HEK293 (cell line): ENCODE measurements at regions not wholly inside any gene's neighbourhood (a gene's known extent, or its start where the extent isn't known, plus 50 kb on each side); places are given as distances from the start of the nearest gene placed in this dataset.

Experiments
- CTCF ChIP-seq: fragments of 450-650 bp; formaldehyde crosslinking; IDR thresholded peaks from 2 replicates; pipeline ENCODE4 v1.5.1; 2016; ENCODE audit warnings: missing biosample characterization, missing genetic modification characterization
- MYNN ChIP-seq: fragments of 450-650 bp; formaldehyde crosslinking; IDR thresholded peaks from 2 replicates; pipeline ENCODE4 v1.5.1; 2016; ENCODE audit warnings: missing biosample characterization, missing genetic modification characterization, borderline replicate concordance
- REPIN1 ChIP-seq: fragments of 450-650 bp; formaldehyde crosslinking; IDR thresholded peaks from 2 replicates; pipeline ENCODE4 v1.5.1; 2017; ENCODE audit warnings: missing biosample characterization, missing genetic modification characterization, low read depth
- REST ChIP-seq: fragments of 450-650 bp; formaldehyde crosslinking; IDR thresholded peaks from 2 replicates; pipeline ENCODE4 v1.5.1; 2016; ENCODE audit warnings: missing biosample characterization, missing genetic modification characterization
- ZBTB20 ChIP-seq: fragments of 450-650 bp; formaldehyde crosslinking; IDR thresholded peaks from 2 replicates; pipeline ENCODE4 v1.5.1; 2016; ENCODE audit warnings: missing biosample characterization, missing genetic modification characterization
- ZNF175 ChIP-seq: fragments of 450-650 bp; formaldehyde crosslinking; IDR thresholded peaks from 2 replicates; pipeline ENCODE4 v1.5.1; 2016; ENCODE audit warnings: missing biosample characterization, missing genetic modification characterization
- ZNF354C ChIP-seq: fragments of 450-650 bp; formaldehyde crosslinking; IDR thresholded peaks from 2 replicates; pipeline ENCODE4 v1.5.1; 2016; ENCODE audit warnings: missing biosample characterization, missing genetic modification characterization, low read depth, borderline replicate concordance
- ZNF580 ChIP-seq: fragments of 450-650 bp; formaldehyde crosslinking; IDR thresholded peaks from 2 replicates; pipeline ENCODE4 v1.5.1; 2016; ENCODE audit warnings: missing biosample characterization, missing genetic modification characterization
- ZNF830 ChIP-seq: fragments of 450-650 bp; IDR thresholded peaks from 2 replicates; pipeline ENCODE4 v1.5.0; 2018; ENCODE audit warnings: missing biosample characterization, missing genetic modification characterization, low read depth, mild to moderate bottlenecking, moderate library complexity

- TF ChIP-seq REST (tag by site-specific recombination): no peak
- no peak for TF ChIP-seq REPIN1 (tag by site-specific recombination)
- no peak for TF ChIP-seq CTCF (tag by site-specific recombination)
- TF ChIP-seq MYNN (tag by site-specific recombination): no peak
- no peak for TF ChIP-seq ZNF354C (tag by site-specific recombination)
- no peak for TF ChIP-seq ZNF175 (tag by site-specific recombination)
- no peak for TF ChIP-seq ZNF580 (tag by site-specific recombination)
- TF ChIP-seq ZNF830: no peak
- no peak for TF ChIP-seq ZBTB20 (tag by site-specific recombination)
These were observed 337.5 kb downstream of the HRH4 start for GRCh38 chr18:24797981-24798380.
